Right atrium auricular region (tissue), 2 donors: ENCODE measurements at regions not wholly inside any gene's neighbourhood (a gene's known extent, or its start where the extent isn't known, plus 50 kb on each side); places are given as distances from the start of the nearest gene placed in this dataset.

Experiments used
- DNase-seq: peaks from one replicate; pipeline ENCODE4 v3.0.0-alpha.2; 2019; ENCODE audit warnings: low spot score
- H3K27ac ChIP-seq, 2 donors: fragments of 200-600 bp; sonication (generic); 1 replicate in 1 of 2; 2 replicates in 1 of 2; pipeline ENCODE4 v1.5.1; 2016 to 2019
- H3K27me3 ChIP-seq, 2 donors: fragments of 200-600 bp; sonication (generic); one replicate each; pipeline versions ENCODE4 v1.5.1 to v1.6.0; 2017 to 2019
- H3K36me3 ChIP-seq: fragments of 200-600 bp; sonication (generic); one replicate; pipeline ENCODE4 v1.5.1; 2016
- H3K4me1 ChIP-seq, 2 donors: fragments of 200-600 bp; sonication (generic); one replicate each; pipeline versions ENCODE4 v1.5.1 to v1.6.0; 2017 to 2019
- H3K4me3 ChIP-seq, 2 donors: fragments of 200-600 bp; sonication (generic); 1 replicate in 1 of 2; 2 replicates in 1 of 2; pipeline ENCODE4 v1.5.1; 2017 to 2019; ENCODE audit warnings: mild to moderate bottlenecking in 1 of 2, moderate library complexity in 1 of 2
- H3K9me3 ChIP-seq, 2 donors: fragments of 200-600 bp; sonication (generic); one replicate each; pipeline ENCODE4 v1.5.1; 2019
- TF ChIP-seq, protein P1 (sequence below), 2 donors: fragments of 200-600 bp; sonication (generic); IDR thresholded peaks; one replicate each; pipeline ENCODE4 v1.5.1; 2019; ENCODE audit warnings: antibody characterized with exemption in 2 of 2

DNA sequence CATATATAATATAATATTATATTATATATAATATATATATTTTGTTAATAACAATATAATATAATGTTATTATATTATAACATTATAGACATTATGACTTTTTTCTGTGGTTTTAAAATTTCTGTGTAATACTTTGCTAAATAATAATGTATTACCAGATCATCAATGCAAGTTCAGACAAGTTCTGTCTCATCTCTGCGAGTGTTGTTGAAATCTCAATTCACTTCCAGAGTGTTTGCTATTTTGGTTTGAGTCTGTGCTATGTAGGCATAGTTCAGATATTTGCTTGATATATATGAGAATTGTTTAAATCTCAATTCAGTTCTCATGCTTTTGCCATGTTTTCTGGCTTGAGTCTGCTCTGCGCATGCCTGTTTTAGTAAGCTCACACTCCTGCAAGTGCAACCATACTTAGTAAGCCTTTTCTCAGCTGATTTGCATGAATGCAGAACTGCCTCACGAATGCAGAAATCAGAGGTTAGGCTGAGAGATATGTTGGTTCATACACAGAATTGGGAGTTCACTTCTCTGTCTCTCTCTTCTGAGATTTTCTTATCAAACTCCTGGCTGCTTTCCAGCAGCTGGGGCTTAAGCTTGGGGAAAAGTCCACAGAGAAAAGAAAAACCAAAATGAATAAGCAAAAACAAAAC lies 830.2 kb upstream of the SORCS1 start:
- Histone ChIP-seq H3K27me3 (no peaks in the 10 kb centered on the region), H3K4me3 (no peak overlapping the region), H3K4me1 (no peaks in the 10 kb centered on the region), H3K9me3 (no peaks in the 10 kb centered on the region), H3K27ac (no peak overlapping the region), H3K36me3 (no peaks in the 10 kb centered on the region)
- TF ChIP-seq, protein P1, sequence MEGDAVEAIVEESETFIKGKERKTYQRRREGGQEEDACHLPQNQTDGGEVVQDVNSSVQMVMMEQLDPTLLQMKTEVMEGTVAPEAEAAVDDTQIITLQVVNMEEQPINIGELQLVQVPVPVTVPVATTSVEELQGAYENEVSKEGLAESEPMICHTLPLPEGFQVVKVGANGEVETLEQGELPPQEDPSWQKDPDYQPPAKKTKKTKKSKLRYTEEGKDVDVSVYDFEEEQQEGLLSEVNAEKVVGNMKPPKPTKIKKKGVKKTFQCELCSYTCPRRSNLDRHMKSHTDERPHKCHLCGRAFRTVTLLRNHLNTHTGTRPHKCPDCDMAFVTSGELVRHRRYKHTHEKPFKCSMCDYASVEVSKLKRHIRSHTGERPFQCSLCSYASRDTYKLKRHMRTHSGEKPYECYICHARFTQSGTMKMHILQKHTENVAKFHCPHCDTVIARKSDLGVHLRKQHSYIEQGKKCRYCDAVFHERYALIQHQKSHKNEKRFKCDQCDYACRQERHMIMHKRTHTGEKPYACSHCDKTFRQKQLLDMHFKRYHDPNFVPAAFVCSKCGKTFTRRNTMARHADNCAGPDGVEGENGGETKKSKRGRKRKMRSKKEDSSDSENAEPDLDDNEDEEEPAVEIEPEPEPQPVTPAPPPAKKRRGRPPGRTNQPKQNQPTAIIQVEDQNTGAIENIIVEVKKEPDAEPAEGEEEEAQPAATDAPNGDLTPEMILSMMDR (IDR thresholded peaks at IDR 0.05), result no peak
- no peak for DNase-seq

DNA sequence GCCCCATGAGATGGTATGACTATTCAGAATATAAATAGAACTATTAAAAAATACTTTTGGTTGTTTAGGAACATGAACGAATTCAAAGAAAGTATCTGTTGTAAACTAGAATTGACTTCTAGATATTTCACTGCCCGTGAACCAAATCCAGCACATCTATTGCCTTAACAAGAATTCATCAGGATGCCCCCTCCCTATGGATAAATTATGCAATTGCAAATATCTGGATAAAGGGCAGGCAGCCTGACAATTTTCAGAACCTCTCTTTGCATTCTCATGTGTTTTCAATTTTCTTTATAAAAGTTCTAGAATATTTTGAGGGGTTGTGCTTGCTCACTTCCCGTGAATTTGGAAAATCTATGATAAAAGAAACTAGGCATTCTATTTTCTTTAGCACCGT lies 822.1 kb upstream of the SORCS1 start:
- no peaks in the 10 kb centered on the region for H3K36me3 ChIP-seq
- TF ChIP-seq, protein P1 (IDR thresholded peaks at IDR 0.05), result no peak
- no peak overlapping the region for H3K27ac ChIP-seq
- H3K4me3 ChIP-seq, result no peak overlapping the region
- H3K4me1 ChIP-seq, result no peaks in the 10 kb centered on the region
- no peaks in the 10 kb centered on the region for H3K27me3 ChIP-seq
- DNase-seq, result no peak
- no peaks in the 10 kb centered on the region for H3K9me3 ChIP-seq

DNA sequence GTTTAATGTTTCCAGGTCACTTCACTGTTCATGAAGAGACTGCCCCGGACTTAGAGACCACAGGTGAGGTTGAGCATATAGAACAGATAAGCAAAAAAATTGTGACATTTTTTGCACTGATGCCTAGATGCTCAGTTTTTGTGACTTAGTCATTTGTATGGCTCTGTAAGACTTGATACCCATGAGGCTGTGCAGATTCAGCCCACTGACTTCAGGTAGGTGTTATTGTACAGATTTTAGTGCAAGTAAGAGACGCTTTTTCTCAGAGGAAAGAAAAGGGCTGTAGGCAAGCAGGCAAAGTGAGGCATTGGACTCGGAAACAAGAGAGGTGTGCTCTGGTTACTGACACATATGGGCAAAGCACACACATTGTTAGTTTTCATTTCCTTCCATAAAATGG lies 820.1 kb upstream of the SORCS1 start:
- Histone ChIP-seq H3K27me3 (no peaks in the 10 kb centered on the region), H3K4me3 (no peak overlapping the region), H3K4me1 (no peaks in the 10 kb centered on the region), H3K27ac (no peak overlapping the region), H3K9me3 (no peaks in the 10 kb centered on the region), H3K36me3 (no peaks in the 10 kb centered on the region)
- DNase-seq, result no peak
- TF ChIP-seq, protein P1 (IDR thresholded peaks at IDR 0.05), result no peak

DNA sequence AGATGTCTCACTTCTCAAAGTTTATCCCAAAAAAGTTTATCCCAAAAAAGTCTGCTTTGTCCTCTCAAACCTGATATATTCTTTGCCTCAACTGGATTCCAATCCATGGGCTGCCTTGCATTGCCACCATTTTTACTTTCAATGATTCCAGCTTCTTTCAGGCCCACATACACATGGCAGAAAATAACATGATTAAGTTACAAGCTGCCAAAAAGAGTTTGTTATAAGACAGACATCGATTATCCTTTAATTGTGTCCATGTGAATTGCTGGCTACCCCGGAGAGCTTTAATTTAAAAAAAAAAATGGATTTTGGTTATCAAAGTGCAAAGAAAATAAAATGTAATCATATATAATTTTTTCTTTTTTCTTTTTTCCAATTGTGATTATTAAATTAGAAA lies 819.6 kb upstream of the SORCS1 start:
- Histone ChIP-seq H3K4me3 (no peak overlapping the region), H3K9me3 (no peaks in the 10 kb centered on the region), H3K27me3 (no peaks in the 10 kb centered on the region), H3K36me3 (no peaks in the 10 kb centered on the region), H3K4me1 (no peaks in the 10 kb centered on the region), H3K27ac (no peak overlapping the region)
- DNase-seq, result no peak
- TF ChIP-seq, protein P1 (IDR thresholded peaks at IDR 0.05), result no peak

GRCh38 chr10:107978455-107978854 lies 813.9 kb upstream of the SORCS1 start:
- Histone ChIP-seq H3K9me3 (no peaks in the 10 kb centered on the region), H3K36me3 (no peaks in the 10 kb centered on the region), H3K4me3 (no peak overlapping the region), H3K27ac (no peak overlapping the region), H3K27me3 (no peaks in the 10 kb centered on the region), H3K4me1 (no peaks in the 10 kb centered on the region)
- TF ChIP-seq, protein P1 (IDR thresholded peaks at IDR 0.05), result no peak
- DNase-seq, result no peak

GRCh38 chr10:107971973-107972372 lies 807.5 kb upstream of the SORCS1 start:
- Histone ChIP-seq H3K36me3 (no peaks in the 10 kb centered on the region), H3K4me1 (no peaks in the 10 kb centered on the region), H3K4me3 (no peak overlapping the region), H3K27me3 (no peaks in the 10 kb centered on the region), H3K27ac (no peak overlapping the region), H3K9me3 (no peaks in the 10 kb centered on the region)
- TF ChIP-seq, protein P1 (IDR thresholded peaks at IDR 0.05), result no peak
- no peak for DNase-seq
